PFSK-1 (cell line): ENCODE measurements at regions not wholly inside any gene's neighbourhood (a gene's known extent, or its start where the extent isn't known, plus 50 kb on each side); places are given as distances from the start of the nearest gene placed in this dataset.

Source experiments
- FOXP2 ChIP-seq: optimal IDR thresholded peaks from 2 replicates; pipeline ENCODE3; 2011; ENCODE audit warnings: borderline replicate concordance, control low read depth, inconsistent platforms; ENCODE audit not compliant: insufficient read depth; ENCODE audit errors: extremely low read length, extremely low read depth
- POLR2AphosphoS5 ChIP-seq: IDR thresholded peaks from 2 replicates; pipeline ENCODE4 v1.6.1; 2012; ENCODE audit warnings: low read depth, mild to moderate bottlenecking, control low read depth, low read length, moderate library complexity
- REST ChIP-seq, 2 experiments: IDR thresholded peaks; 2 replicates each; pipeline versions ENCODE4 v1.6.1 to v1.8.0; 2011 to 2012; ENCODE audit warnings: low read depth in 2 of 2, low read length in 2 of 2, control low read depth in 1 of 2, inconsistent platforms in 1 of 2, mild to moderate bottlenecking in 1 of 2, moderate library complexity in 1 of 2; ENCODE audit not compliant: insufficient read depth in 1 of 2
- SIN3A ChIP-seq: IDR thresholded peaks from 2 replicates; pipeline ENCODE4 v1.6.1; 2012; ENCODE audit warnings: mild to moderate bottlenecking, low read length, moderate library complexity, borderline replicate concordance; ENCODE audit not compliant: insufficient read depth
- TAF1 ChIP-seq: IDR thresholded peaks from 2 replicates; pipeline ENCODE4 v1.6.1; 2012; ENCODE audit warnings: low read length, control low read depth, borderline replicate concordance; ENCODE audit not compliant: insufficient read depth

GRCh38 chr2:219856602-219857001 lies 229.2 kb downstream of the SLC4A3 start:
- TF ChIP-seq SIN3A (no peak), FOXP2 (no peak), POLR2AphosphoS5 (no peak), TAF1 (no peak), REST (IDR thresholded peaks at IDR 0.05; ENCODE audit: insufficient read depth in 1 of 2, low read depth in 2 of 2, low read length in 2 of 2) (no peak)

GRCh38 chr2:219857751-219858150 lies 230.3 kb downstream of the SLC4A3 start:
- no peak for TF ChIP-seq REST (IDR thresholded peaks at IDR 0.05; ENCODE audit: insufficient read depth in 1 of 2, low read depth in 2 of 2, low read length in 2 of 2)

- TF ChIP-seq REST (IDR thresholded peaks at IDR 0.05; ENCODE audit: insufficient read depth in 1 of 2, low read depth in 2 of 2, low read length in 2 of 2) (no peak), POLR2AphosphoS5 (no peak), FOXP2 (no peak), TAF1 (no peak), SIN3A (no peak)
These were observed 233.9 kb downstream of the SLC4A3 start for GRCh38 chr2:219861307-219861706.

GRCh38 chr2:219864154-219864553 lies 236.7 kb downstream of the SLC4A3 start:
- TF ChIP-seq REST (IDR thresholded peaks at IDR 0.05; ENCODE audit: insufficient read depth in 1 of 2, low read depth in 2 of 2, low read length in 2 of 2) = no peak
- no peak for TF ChIP-seq POLR2AphosphoS5

- TF ChIP-seq TAF1 (no peak), POLR2AphosphoS5 (no peak), SIN3A (no peak), REST (IDR thresholded peaks at IDR 0.05; ENCODE audit: insufficient read depth in 1 of 2, low read depth in 2 of 2, low read length in 2 of 2) (no peak), FOXP2 (no peak)
These were observed 241.2 kb downstream of the SLC4A3 start for GRCh38 chr2:219868635-219869034.
